CD14-positive monocyte (primary cell): ENCODE measurements at regions not wholly inside any gene's neighbourhood (a gene's known extent, or its start where the extent isn't known, plus 50 kb on each side); places are given as distances from the start of the nearest gene placed in this dataset.

ENCODE experiments used
- DNase-seq, 3 donors: peaks; one replicate each; pipeline ENCODE4 v3.0.0-alpha.2; 2011 to 2022
- H2AFZ ChIP-seq: 2 replicates; pipeline ENCODE4 v1.6.0; 2012; ENCODE audit warnings: mild to moderate bottlenecking, low read depth, low read length, inconsistent platforms; ENCODE audit not compliant: insufficient read depth, poor library complexity, severe bottlenecking
- H3K27ac ChIP-seq, 2 donors: 1 replicate in 1 of 2; 2 replicates in 1 of 2; pipeline ENCODE4 v1.5.1; 2012 to 2013; ENCODE audit warnings: low read length in 2 of 2, control low read depth in 1 of 2, inconsistent platforms in 1 of 2, low read depth in 1 of 2, mild to moderate bottlenecking in 1 of 2
- H3K27me3 ChIP-seq, 2 donors: one replicate each; pipeline versions ENCODE4 v1.6.0 to v1.6.1; 2011 to 2013; ENCODE audit warnings: low read length in 2 of 2; ENCODE audit not compliant: control insufficient read depth in 2 of 2, insufficient read depth in 2 of 2
- H3K36me3 ChIP-seq, 2 donors: replicated peaks in 1 of 2; 1 replicate in 1 of 2; 2 replicates in 1 of 2; pipeline versions ENCODE4 v1.5.1 to v1.6.1; 2012 to 2013; ENCODE audit warnings: low read length in 2 of 2, control low read depth in 1 of 2, inconsistent platforms in 1 of 2, mild to moderate bottlenecking in 1 of 2; ENCODE audit not compliant: insufficient read depth in 2 of 2, control insufficient read depth in 1 of 2
- H3K4me1 ChIP-seq, 2 donors: 1 replicate in 1 of 2; 2 replicates in 1 of 2; pipeline versions ENCODE4 v1.5.1 to v1.6.1; 2012 to 2013; ENCODE audit warnings: low read length in 2 of 2, control low read depth in 1 of 2, inconsistent platforms in 1 of 2, mild to moderate bottlenecking in 1 of 2, moderate library complexity in 1 of 2; ENCODE audit not compliant: insufficient read depth in 2 of 2, control insufficient read depth in 1 of 2
- H3K4me2 ChIP-seq: replicated peaks from 2 replicates; pipeline ENCODE3; 2012; ENCODE audit warnings: low read length, moderate library complexity, mild to moderate bottlenecking; ENCODE audit not compliant: poor library complexity, severe bottlenecking; ENCODE audit errors: extremely low read depth
- H3K4me3 ChIP-seq, 3 experiments: fragments of 200-600 bp in 1 of 3; sonication (generic) in 1 of 3; replicated peaks in 1 of 3; 1 replicate in 2 of 3; 2 replicates in 1 of 3; pipeline ENCODE4 v1.5.1; 2011 to 2013; ENCODE audit warnings: low read length in 3 of 3, mild to moderate bottlenecking in 3 of 3, control low read depth in 2 of 3, low read depth in 2 of 3, inconsistent platforms in 1 of 3, moderate library complexity in 1 of 3
- H3K79me2 ChIP-seq: 2 replicates; pipeline ENCODE4 v1.6.0; 2012; ENCODE audit warnings: mild to moderate bottlenecking, control low read depth, inconsistent platforms, low read length, moderate library complexity; ENCODE audit not compliant: insufficient read depth
- H3K9ac ChIP-seq: 2 replicates; pipeline ENCODE4 v1.6.0; 2017; ENCODE audit warnings: low read length, mild to moderate bottlenecking; ENCODE audit not compliant: insufficient read depth, poor library complexity, severe bottlenecking
- H3K9me3 ChIP-seq, 2 donors: replicated peaks in 1 of 2; 1 replicate in 1 of 2; 2 replicates in 1 of 2; pipeline versions ENCODE4 v1.5.1 to v1.6.1; 2012 to 2013; ENCODE audit warnings: low read length in 2 of 2, control low read depth in 1 of 2; ENCODE audit not compliant: control insufficient read depth in 1 of 2, insufficient read depth in 1 of 2
- H4K20me1 ChIP-seq: 2 replicates; pipeline ENCODE4 v1.6.0; 2012; ENCODE audit warnings: mild to moderate bottlenecking, low read length, control low read depth, moderate library complexity; ENCODE audit not compliant: insufficient read depth
- H3K27ac Mint-ChIP-seq, 7 donors: one replicate each; pipeline ENCODE4 v1.8.0; 2020; ENCODE audit warnings: mild to moderate bottlenecking in 7 of 7, mixed read lengths in 7 of 7, moderate library complexity in 6 of 7, inconsistent platforms in 2 of 7
- H3K27me3 Mint-ChIP-seq, 3 donors: one replicate each; pipeline ENCODE4 v1.8.0; 2021 to 2022; ENCODE audit warnings: low read depth in 3 of 3, mild to moderate bottlenecking in 3 of 3, mixed read lengths in 3 of 3, moderate library complexity in 3 of 3, inconsistent platforms in 1 of 3
- H3K36me3 Mint-ChIP-seq, 2 donors: one replicate each; pipeline ENCODE4 v1.8.0; 2020; ENCODE audit warnings: mixed read lengths in 2 of 2, inconsistent platforms in 1 of 2, mild to moderate bottlenecking in 1 of 2
- H3K4me1 Mint-ChIP-seq: one replicate; pipeline ENCODE4 v1.8.0; 2020; ENCODE audit warnings: mild to moderate bottlenecking, mixed read lengths
- H3K4me3 Mint-ChIP-seq, 2 donors: one replicate each; pipeline ENCODE4 v1.8.0; 2020; ENCODE audit warnings: mild to moderate bottlenecking in 2 of 2, mixed read lengths in 2 of 2, moderate library complexity in 1 of 2
- H3K9me3 Mint-ChIP-seq, 7 donors: one replicate each; pipeline ENCODE4 v1.8.0; 2020 to 2022; ENCODE audit warnings: mixed read lengths in 7 of 7, mild to moderate bottlenecking in 6 of 7, moderate library complexity in 6 of 7, inconsistent platforms in 2 of 7
- CTCF ChIP-seq: fragments of 200-600 bp; IDR thresholded peaks from one replicate; pipeline ENCODE4 v1.8.0; 2022; ENCODE audit warnings: antibody characterized with exemption, mild to moderate bottlenecking
- WGBS: methylation state at CpG from one replicate; pipeline ENCODE4 v1.1.5; 2013; ENCODE audit warnings: missing lambda C conversion rate; ENCODE audit not compliant: insufficient coverage; 5-methylcytosine and 5-hydroxymethylcytosine counted together
- intact Hi-C, 2 donors: fragments of 100-400 bp; cut with micrococcal nuclease; formaldehyde crosslinking; loops; one replicate each; pipeline versions ENCODE4 v1.15.0 to v1.15.1; 2023

- Histone ChIP-seq H3K9ac (no peak overlapping the region), H3K79me2 (no peaks in the 10 kb centered on the region), H2AFZ (no peak overlapping the region), H3K4me2 (no peak overlapping the region), H3K4me1 (no peaks in the 10 kb centered on the region), H3K4me3 (no peak overlapping the region), H4K20me1 (no peaks in the 10 kb centered on the region), H3K36me3 (no peaks in the 10 kb centered on the region), H3K27ac (no peak overlapping the region), H3K27me3 (no peaks in the 10 kb centered on the region), H3K9me3 (no peaks in the 10 kb centered on the region)
- WGBS: no CpG with 5 or more reads among the region's 2 CpGs
- no peaks in the 10 kb centered on the region for H3K27me3 Mint-ChIP-seq
- DNase-seq: no peak
- no peak overlapping the region for H3K4me3 Mint-ChIP-seq
- intact Hi-C loops: no loop called here
- H3K4me1 Mint-ChIP-seq: no peaks in the 10 kb centered on the region
- no peak for TF ChIP-seq CTCF
- no peak overlapping the region for H3K27ac Mint-ChIP-seq
- peaks cover 0 to 5% (median 0%) of the 10 kb centered on the region in 7 donors for H3K9me3 Mint-ChIP-seq
- no peaks in the 10 kb centered on the region for H3K36me3 Mint-ChIP-seq
Observed at GRCh38 chr5:145118611-145119010, 716.5 kb downstream of the PRELID2 start.

GRCh38 chr5:145118127-145118526, 717.0 kb downstream of the PRELID2 start:
- no peaks in the 10 kb centered on the region for H4K20me1 ChIP-seq
- no peaks in the 10 kb centered on the region for H3K27me3 ChIP-seq
- no peaks in the 10 kb centered on the region for H3K4me1 Mint-ChIP-seq
- H3K27ac ChIP-seq: no peak overlapping the region
- no CpG with 5 or more reads among the region's 1 CpG for WGBS
- H3K9ac ChIP-seq: no peak overlapping the region
- H3K9me3 Mint-ChIP-seq: peaks cover 0 to 6% (median 0%) of the 10 kb centered on the region in 7 donors
- H3K36me3 Mint-ChIP-seq: no peaks in the 10 kb centered on the region
- intact Hi-C loops: no loop called here
- H3K4me3 Mint-ChIP-seq: no peak overlapping the region
- H3K27ac Mint-ChIP-seq: no peak overlapping the region
- DNase-seq: no peak
- H3K36me3 ChIP-seq: no peaks in the 10 kb centered on the region
- H3K4me2 ChIP-seq: no peak overlapping the region
- H2AFZ ChIP-seq: no peak overlapping the region
- no peaks in the 10 kb centered on the region for H3K9me3 ChIP-seq
- H3K27me3 Mint-ChIP-seq: no peaks in the 10 kb centered on the region
- H3K79me2 ChIP-seq: no peaks in the 10 kb centered on the region
- no peak overlapping the region for H3K4me3 ChIP-seq
- H3K4me1 ChIP-seq: no peaks in the 10 kb centered on the region
- no peak for TF ChIP-seq CTCF
